ENCODE measurements at regions not wholly inside any gene's neighbourhood (a gene's known extent, or its start where the extent isn't known, plus 50 kb on each side); places are given as distances from the start of the nearest gene placed in this dataset.

- TF ChIP-seq CTCF (IDR thresholded peaks at IDR 0.05 in 8 of 11, conservative IDR thresholded peaks at IDR 0.05 in 3 of 11) (no peak), POLR2AphosphoS5 (IDR thresholded peaks at IDR 0.05) (no peak), POLR2A (IDR thresholded peaks at IDR 0.05) (no peak)
Observed at GRCh38 chr9:23979491-23979890, 153.5 kb upstream of the ELAVL2 start.
